HG03060 (cell line): ENCODE measurements at regions not wholly inside any gene's neighbourhood (a gene's known extent, or its start where the extent isn't known, plus 50 kb on each side); places are given as distances from the start of the nearest gene placed in this dataset.
"Not testable (repeated sequence)": the region's sequence is repeated elsewhere in the genome, so short reads cannot be mapped to it uniquely, and the experiment has no call there.

Experiments
- ATAC-seq: cut with Tn5 transposase; IDR thresholded peaks from one replicate; pipeline ENCODE4 v1.9.1; 2021; ENCODE audit warnings: low read depth, moderate number of reproducible peaks; ENCODE audit not compliant: unreplicated experiment

DNA sequence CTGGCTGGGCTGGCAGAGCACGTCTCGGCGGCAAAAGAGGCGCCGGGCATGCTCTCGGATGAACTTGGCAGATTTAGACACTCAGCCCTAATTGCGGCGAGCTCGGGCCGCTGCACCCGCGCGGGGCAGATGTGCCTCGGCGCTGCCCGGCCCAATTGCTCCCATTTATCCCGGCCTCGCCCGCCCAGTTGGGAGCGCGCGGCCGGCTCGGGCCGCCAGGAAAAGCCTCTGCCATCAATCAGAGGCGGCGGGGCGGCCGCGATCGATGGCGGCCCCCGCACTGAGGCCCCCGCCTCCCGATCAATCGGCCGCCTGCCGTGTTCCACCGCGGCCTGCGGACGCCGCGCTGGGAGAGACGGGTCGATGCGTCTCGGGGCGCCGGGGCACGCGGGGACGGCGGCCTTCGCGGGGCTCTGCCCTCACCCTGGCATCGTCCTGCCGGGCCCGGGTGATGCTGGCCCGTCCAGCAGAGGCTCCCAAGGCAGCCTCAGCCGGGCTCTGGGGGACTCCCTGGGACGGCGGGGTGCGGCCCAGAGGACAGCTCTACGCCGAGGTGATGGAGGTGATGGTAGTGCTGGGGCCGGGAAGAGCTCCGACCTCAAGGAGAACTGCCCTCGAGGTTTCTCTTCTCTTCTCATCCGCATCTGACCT is 200.9 kb upstream of the N4BP1 start:
- no peak for ATAC-seq

DNA sequence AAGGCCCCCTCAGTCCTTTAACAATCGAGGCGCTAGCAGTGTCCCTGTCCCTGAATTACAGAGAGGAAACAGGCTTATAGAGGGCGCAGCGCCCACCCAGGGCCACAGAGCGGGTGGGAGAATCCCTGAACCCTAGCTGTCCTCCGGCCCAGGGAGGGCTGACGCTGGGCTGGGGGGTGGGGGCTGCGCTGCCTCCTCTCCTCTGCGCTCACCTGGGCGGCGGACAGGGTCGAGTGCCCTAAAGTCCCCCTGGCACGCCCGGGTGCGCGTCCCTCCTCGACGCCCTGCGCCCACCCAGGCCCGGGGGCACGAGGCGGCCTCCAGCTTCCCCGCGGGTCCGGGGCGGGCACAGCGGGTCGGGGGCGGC is 200.4 kb upstream of the N4BP1 start:
- ATAC-seq: no peak

GRCh38 chr16:48790151-48790550 is 180.2 kb upstream of the N4BP1 start:
- ATAC-seq: no peak

- ATAC-seq: no peak
Measured at GRCh38 chr16:48788475-48788874, 178.5 kb upstream of the N4BP1 start.

- ATAC-seq: no peak
Measured at GRCh38 chr16:48745541-48745940, 135.6 kb upstream of the N4BP1 start.

GRCh38 chr16:48740964-48741363 is 131.0 kb upstream of the N4BP1 start:
- ATAC-seq: no peak

DNA sequence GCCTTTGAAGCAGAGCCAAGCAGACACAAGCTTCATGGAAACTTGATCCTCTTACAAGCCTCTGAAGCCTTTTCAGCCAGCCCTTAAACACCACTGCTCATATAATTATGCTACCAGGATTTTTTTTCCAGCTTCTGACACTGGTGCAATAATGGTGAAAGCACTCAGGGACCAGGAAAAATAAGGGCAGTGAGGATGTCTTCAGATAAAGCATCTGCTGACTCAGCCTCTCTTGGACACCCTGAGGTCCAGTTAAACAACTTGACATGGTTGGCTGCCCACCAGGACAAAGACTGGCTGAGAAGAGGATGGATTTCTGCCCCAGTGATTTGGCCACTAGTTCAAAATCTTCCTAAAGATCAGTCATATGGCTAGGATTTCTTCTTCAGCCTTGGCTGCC is 124.2 kb upstream of the N4BP1 start:
- ATAC-seq: no peak

DNA sequence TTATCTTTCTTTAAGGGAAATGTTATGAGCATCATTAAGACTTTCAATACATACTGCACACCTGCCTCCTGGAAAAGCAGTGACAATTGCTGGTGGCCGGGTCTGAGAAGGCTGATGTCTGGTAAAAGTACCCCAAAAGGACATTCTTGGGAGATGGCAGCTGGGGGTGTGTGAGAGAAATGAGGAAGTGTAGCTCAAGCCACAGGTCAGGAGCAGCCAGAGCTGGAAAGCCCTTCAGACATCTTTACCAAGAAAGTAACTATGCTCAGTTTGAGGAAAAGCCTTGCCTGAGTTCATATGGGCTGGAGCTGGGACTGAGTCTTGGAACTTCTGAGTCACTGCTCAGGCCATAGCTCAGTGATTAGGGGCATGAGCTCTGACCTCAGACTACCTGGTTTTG is 94.7 kb upstream of the N4BP1 start:
- no peak for ATAC-seq

- ATAC-seq: no peak
Measured at GRCh38 chr16:48687421-48688038, 77.5 kb upstream of the N4BP1 start.

- no peak for ATAC-seq
Measured at GRCh38 chr16:48684148-48684547, 74.2 kb upstream of the N4BP1 start.

- ATAC-seq: no peak
Measured at GRCh38 chr16:48682971-48683370, 73.0 kb upstream of the N4BP1 start.

DNA sequence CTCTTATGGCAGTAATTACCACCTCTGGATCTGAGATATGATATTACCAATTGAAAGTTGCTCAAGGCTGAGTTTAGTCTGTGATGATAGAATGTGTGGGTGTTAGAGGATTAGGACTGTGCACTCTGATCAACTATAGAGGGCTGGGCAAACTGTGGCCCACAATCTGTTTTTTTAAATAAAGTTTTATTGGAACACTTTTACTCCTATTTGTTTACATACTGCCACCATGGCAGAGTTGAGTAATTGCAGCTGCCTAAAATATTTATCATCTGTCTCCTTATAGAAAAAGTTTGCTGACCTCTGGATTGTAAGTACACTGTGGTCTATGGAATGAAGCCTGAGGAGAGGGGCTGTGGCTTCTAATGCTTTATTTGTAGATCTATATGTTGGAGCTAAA is 71.5 kb upstream of the N4BP1 start:
- ATAC-seq: no peak

GRCh38 chr16:48680881-48681280 is 70.9 kb upstream of the N4BP1 start:
- no peak for ATAC-seq

GRCh38 chr16:48676836-48677235 is 66.9 kb upstream of the N4BP1 start:
- no peak for ATAC-seq

GRCh38 chr16:48668184-48668583 is 58.2 kb upstream of the N4BP1 start:
- not testable (repeated sequence) for ATAC-seq

DNA sequence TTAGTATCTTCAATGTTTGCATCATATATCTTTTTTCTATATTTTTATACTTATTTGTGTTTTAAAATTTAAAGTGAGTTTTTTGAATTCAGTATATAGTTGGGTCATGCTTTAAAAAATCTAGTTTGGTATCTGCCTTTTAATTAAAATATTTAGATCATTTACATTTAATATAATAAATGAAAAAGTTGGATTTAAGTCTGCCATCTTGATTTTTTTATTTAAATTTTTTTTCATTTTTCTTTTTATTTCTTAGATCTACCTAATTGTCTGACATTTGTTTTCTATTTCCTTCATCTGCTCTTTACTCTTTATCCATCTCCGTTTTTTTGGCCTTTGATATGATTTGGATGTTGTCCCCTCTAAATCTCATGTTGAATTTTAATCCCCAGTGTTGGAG is 50.0 kb upstream of the N4BP1 start:
- ATAC-seq: no peak
